Heart right ventricle (tissue), 16 donors: ENCODE measurements at regions not wholly inside any gene's neighbourhood (a gene's known extent, or its start where the extent isn't known, plus 50 kb on each side); places are given as distances from the start of the nearest gene placed in this dataset.

Source experiments
- ATAC-seq, 8 donors: fragments of 200-7000 bp; cut with Tn5 transposase; one replicate each; pipeline ENCODE4 v1.9.1; 2020; ENCODE audit warnings: mild to moderate bottlenecking in 8 of 8, moderate library complexity in 8 of 8, moderate number of reproducible peaks in 1 of 8
- DNase-seq, 2 donors: peaks; one replicate each; pipeline ENCODE4 v3.0.0-alpha.2; 2020
- H3K27ac ChIP-seq, 10 donors: fragments of 200-600 bp; sonication (generic) in 2 of 10; one replicate each; pipeline versions ENCODE4 v1.5.0 to v1.8.0; 2020 to 2022; ENCODE audit warnings: mild to moderate bottlenecking in 3 of 10
- H3K27me3 ChIP-seq, 7 donors: fragments of 200-600 bp; one replicate each; pipeline ENCODE4 v1.8.0; 2021 to 2022; ENCODE audit warnings: mild to moderate bottlenecking in 2 of 7
- H3K36me3 ChIP-seq, 9 donors: fragments of 200-600 bp; sonication (generic) in 1 of 9; one replicate each; pipeline versions ENCODE4 v1.5.0 to v1.8.0; 2020 to 2022; ENCODE audit warnings: mild to moderate bottlenecking in 2 of 9
- H3K4me1 ChIP-seq, 9 donors: fragments of 200-600 bp; sonication (generic) in 1 of 9; one replicate each; pipeline versions ENCODE4 v1.5.0 to v1.8.0; 2020 to 2022; ENCODE audit warnings: mild to moderate bottlenecking in 4 of 9
- H3K4me3 ChIP-seq, 10 donors: fragments of 200-600 bp; sonication (generic) in 2 of 10; one replicate each; pipeline versions ENCODE4 v1.5.0 to v1.8.0; 2020 to 2022; ENCODE audit warnings: mild to moderate bottlenecking in 7 of 10, moderate library complexity in 2 of 10
- H3K9me3 ChIP-seq, 11 donors: fragments of 200-600 bp in 10 of 11; sonication (generic) in 2 of 11; one replicate each; pipeline versions ENCODE4 v1.5.0 to v1.8.0; 2013 to 2022; ENCODE audit warnings: mild to moderate bottlenecking in 2 of 11, control low read depth in 1 of 11, moderate library complexity in 1 of 11
- WGBS, 2 donors: extraction: QIAGEN DNeasy Blood & Tissue Kit; methylation state at CpG; one replicate each; pipeline ENCODE4 v1.1.7; 2013; ENCODE audit warnings: inconsistent platforms in 1 of 2; 5-methylcytosine and 5-hydroxymethylcytosine counted together
- intact Hi-C, 10 donors: fragments of 100-400 bp; cut with DNase I; formaldehyde crosslinking; loops; one replicate each; pipeline versions ENCODE4 v1.11.1 to v1.14.2; 2022
- TF ChIP-seq, protein P1 (sequence below), 9 donors: fragments of 200-600 bp; sonication (generic) in 2 of 9; IDR thresholded peaks; one replicate each; pipeline versions ENCODE4 v1.5.0 to v1.8.0; 2021 to 2022; ENCODE audit warnings: antibody characterized with exemption in 9 of 9, mild to moderate bottlenecking in 5 of 9, moderate library complexity in 1 of 9
- donor health status: Arrhythmogenic right ventricular cardiomyopathy.
- donor health status: ischemic (EF 13 %, LVEDD 7.1; RV severe dilation, severe dysfunction).
- donor health status: healthy with polysubstance abuse.
- donor health status: DM: no; HTN: yes; CAD: no.
- donor health status: DM: no; HTN: no; CAD: no.
- donor health status: ischemic (EF 25% LVEDD 6.9; RV normal size, moderate dysfunction).
- donor health status: ischemic (EF 25% LVEDD 5.7; RV mildly dilated, moderate dysfunction).
- donor health status: healthy.
- donor health status: DM: yes; HTN: yes; CAD: no.
- donor health status: Ischemic cardiomyopathy.
- donor health status: ischemic (EF 35%, LVEDD 5.7; RV mildly dilated, moderate dysfunction).
- donor health status: nonischemic (EF 11% LVEDD 7.7; RV severe dilation, severe dysfunction).
- donor health status: DM: yes; HTN: yes; CAD: no.
- donor health status: PGD.
- donor health status: ischemic (EF 29% LVEDD 5.4; RV normal size, mild dysfunction).
- donor health status: nonischemic (EF 23%, LVEDD 6.1; RV moderate dilation, normal function).

DNA sequence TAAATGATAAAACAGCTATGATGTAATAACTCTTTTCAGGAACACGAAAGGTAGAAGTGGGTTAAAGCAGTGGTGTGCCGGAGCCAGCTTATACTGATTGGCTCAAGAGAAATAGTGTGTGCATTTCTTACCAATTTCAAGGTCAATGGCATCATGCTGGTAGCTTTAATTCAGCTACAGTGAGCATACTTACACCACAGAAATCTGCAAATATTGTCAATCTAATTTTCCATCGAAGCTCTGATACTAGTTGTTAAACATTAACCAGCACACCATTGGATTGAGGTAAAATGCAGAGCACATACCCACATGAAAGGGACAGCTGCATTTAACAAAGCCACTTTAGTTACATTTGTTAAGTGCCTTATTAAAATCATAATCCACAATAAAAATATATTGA is 225.7 kb downstream of the KCNC2 start:
- DNase-seq (no peak), ATAC-seq (no peak)
- no peaks in the 10 kb centered on the region for H3K9me3 ChIP-seq
- intact Hi-C loops: no loop called here
- no peak overlapping the region for H3K27ac ChIP-seq
- H3K27me3 ChIP-seq: no peaks in the 10 kb centered on the region
- no peaks in the 10 kb centered on the region for H3K36me3 ChIP-seq
- H3K4me1 ChIP-seq: no peaks in the 10 kb centered on the region
- no peak overlapping the region for H3K4me3 ChIP-seq
- TF ChIP-seq, protein P1, sequence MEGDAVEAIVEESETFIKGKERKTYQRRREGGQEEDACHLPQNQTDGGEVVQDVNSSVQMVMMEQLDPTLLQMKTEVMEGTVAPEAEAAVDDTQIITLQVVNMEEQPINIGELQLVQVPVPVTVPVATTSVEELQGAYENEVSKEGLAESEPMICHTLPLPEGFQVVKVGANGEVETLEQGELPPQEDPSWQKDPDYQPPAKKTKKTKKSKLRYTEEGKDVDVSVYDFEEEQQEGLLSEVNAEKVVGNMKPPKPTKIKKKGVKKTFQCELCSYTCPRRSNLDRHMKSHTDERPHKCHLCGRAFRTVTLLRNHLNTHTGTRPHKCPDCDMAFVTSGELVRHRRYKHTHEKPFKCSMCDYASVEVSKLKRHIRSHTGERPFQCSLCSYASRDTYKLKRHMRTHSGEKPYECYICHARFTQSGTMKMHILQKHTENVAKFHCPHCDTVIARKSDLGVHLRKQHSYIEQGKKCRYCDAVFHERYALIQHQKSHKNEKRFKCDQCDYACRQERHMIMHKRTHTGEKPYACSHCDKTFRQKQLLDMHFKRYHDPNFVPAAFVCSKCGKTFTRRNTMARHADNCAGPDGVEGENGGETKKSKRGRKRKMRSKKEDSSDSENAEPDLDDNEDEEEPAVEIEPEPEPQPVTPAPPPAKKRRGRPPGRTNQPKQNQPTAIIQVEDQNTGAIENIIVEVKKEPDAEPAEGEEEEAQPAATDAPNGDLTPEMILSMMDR (IDR thresholded peaks at IDR 0.05): no peak
- WGBS, 2 donors: 73 to 77% methylated on average over 3 of the region's 3 CpGs

DNA sequence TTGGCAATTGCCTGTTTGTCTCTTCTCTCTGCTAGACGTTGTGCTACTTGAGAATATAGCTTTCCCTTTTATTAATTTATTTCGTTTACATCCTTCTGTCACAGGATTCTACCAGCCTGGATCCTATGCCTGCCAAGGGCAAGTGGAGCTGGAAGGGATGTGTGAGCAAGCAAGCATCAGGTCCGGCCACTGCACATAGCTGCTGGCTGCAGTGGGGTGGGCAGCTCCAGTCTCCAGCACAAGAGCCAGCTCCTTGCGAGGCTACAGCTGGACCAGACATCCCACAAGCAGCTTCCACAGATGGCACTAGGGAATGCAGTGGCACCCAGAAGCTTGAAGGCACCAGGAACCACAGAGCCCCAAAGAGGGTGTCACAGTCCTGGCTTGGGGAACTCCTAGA is 225.0 kb downstream of the KCNC2 start:
- WGBS, 2 donors: 63 to 64% methylated on average over 4 of the region's 4 CpGs
- H3K27me3 ChIP-seq: no peaks in the 10 kb centered on the region
- no peaks in the 10 kb centered on the region for H3K36me3 ChIP-seq
- no peak overlapping the region for H3K27ac ChIP-seq
- no peaks in the 10 kb centered on the region for H3K9me3 ChIP-seq
- no peaks in the 10 kb centered on the region for H3K4me1 ChIP-seq
- DNase-seq (no peak), ATAC-seq (no peak)
- TF ChIP-seq, protein P1 (IDR thresholded peaks at IDR 0.05): no peak
- intact Hi-C loops: no loop called here
- no peak overlapping the region for H3K4me3 ChIP-seq

DNA sequence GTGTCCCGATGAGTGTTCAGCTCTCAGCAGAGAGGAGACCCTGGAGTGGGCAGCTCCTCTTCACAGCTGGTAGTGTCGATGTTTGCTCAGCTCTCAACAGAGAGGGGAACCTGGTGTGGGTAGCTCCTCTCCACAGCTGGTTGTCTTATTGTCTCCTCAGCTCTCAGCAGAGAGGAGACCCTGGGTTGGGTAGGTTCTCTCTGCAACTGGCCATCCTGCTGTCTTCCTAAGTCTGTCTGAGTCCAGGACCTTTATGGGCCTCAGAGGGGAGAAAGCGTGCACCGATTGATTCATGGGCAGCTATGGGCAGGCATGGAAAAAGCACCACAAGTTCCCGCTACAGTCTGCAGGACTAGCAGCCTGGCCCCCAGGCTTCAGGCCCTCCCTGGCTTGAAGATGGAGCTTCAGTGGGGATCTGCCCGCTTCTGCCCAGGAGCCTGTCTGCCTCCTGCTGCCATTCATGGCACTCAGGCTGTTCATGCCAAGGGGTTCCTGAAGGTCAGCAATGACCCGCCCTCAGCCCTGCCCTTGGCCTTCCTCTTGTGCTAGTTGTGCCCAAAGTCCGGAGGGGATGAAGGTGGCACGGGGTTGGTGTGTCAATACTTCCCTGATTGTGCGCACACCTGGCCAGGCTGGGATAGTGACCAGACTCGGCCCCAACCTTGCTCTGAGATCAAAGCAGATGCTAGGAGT is 224.2 kb downstream of the KCNC2 start:
- ATAC-seq (no peak), DNase-seq (no peak)
- no peak overlapping the region for H3K4me3 ChIP-seq
- TF ChIP-seq, protein P1 (IDR thresholded peaks at IDR 0.05): no peak
- no peaks in the 10 kb centered on the region for H3K9me3 ChIP-seq
- intact Hi-C loops: no loop called here
- H3K27ac ChIP-seq: no peak overlapping the region
- H3K36me3 ChIP-seq: no peaks in the 10 kb centered on the region
- H3K4me1 ChIP-seq: no peaks in the 10 kb centered on the region
- H3K27me3 ChIP-seq: no peaks in the 10 kb centered on the region
- 88 to 91% methylated on average over 11 of the region's 11 CpGs for WGBS, 2 donors

DNA sequence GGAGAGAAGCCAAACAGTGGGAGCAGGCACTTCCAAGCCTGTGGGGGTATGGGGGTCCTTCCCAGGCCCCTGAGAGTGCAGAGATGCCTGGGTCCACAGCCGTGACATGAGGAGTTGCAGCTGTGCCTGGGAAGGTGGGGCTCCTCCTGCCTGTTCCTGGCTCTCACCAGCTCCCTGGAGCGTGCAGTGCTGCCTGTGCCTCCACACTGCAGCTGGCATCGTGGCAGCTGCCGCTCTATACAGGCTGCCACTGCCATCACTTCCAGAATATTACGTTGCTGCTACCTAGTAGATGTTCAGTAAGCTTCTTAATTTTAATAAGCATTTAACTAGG is 223.7 kb downstream of the KCNC2 start:
- Histone ChIP-seq H3K27me3 (no peaks in the 10 kb centered on the region), H3K4me1 (no peaks in the 10 kb centered on the region), H3K36me3 (no peaks in the 10 kb centered on the region), H3K9me3 (no peaks in the 10 kb centered on the region), H3K27ac (no peak overlapping the region), H3K4me3 (no peak overlapping the region)
- intact Hi-C loops: no loop called here
- 79 to 88% methylated on average over 5 of the region's 5 CpGs for WGBS, 2 donors
- ATAC-seq (no peak), DNase-seq (no peak)
- TF ChIP-seq, protein P1 (IDR thresholded peaks at IDR 0.05): no peak
